Stimulated activated CD4-positive, alpha-beta T cell treated with anti-CD3 and anti-CD28 coated beads, Interleukin-15, amount 100 ng/mL, for 1 hour (primary cell): ENCODE measurements at regions not wholly inside any gene's neighbourhood (a gene's known extent, or its start where the extent isn't known, plus 50 kb on each side); places are given as distances from the start of the nearest gene placed in this dataset.
"Not testable (repeated sequence)": the region's sequence is repeated elsewhere in the genome, so short reads cannot be mapped to it uniquely, and the experiment has no call there.

Experiments used
- DNase-seq, 2 donors: peaks; one replicate each; pipeline ENCODE4 v3.0.0-alpha.2; 2020; ENCODE audit warnings: low read depth in 1 of 2, low spot score in 1 of 2

GRCh38 chr2:160550048-160550447 is 56.4 kb upstream of the RBMS1 start:
- DNase-seq: no peak

GRCh38 chr2:160551259-160551658 is 57.7 kb upstream of the RBMS1 start:
- DNase-seq: no peak

GRCh38 chr2:160555420-160556071 is 61.9 kb upstream of the RBMS1 start:
- no peak for DNase-seq

DNA sequence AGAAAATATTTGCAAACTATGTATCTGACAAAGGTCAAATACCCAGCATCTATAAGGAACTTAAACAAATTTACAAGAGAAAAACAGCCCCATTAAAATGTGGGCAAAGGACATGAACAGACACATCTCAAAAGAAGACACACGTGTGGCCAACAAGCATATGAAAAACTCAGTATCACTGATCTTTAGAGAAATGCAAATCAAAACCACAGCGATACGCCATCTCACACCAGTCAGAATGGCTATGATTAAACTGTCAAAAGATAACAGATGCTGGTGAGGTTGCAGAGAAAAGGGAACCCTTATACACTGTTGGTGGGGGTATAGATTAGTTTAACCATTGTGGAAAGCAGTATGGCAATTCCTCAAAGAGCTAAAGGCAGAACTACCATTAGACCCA is 64.3 kb upstream of the RBMS1 start:
- no peak for DNase-seq

DNA sequence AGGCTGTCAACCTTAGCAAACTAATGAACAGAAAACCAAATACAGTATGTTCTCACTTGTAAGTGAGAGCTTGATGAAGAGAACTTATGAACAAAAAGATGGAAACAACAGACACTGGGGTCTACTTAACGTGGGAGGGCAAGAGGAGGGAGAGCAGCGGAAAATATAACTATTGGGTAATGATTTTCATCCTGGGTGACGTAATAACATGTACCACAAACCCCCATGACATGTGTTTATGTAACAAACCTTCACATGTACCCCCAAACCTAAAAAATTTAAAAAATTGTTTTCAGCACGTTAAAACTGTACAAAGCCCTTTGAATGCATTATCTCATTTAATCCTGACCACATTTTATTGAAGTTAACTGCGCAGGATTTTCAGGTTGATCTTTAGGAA is 64.9 kb upstream of the RBMS1 start:
- DNase-seq: no peak

GRCh38 chr2:160561551-160562295 is 68.1 kb upstream of the RBMS1 start:
- no peak for DNase-seq

DNA sequence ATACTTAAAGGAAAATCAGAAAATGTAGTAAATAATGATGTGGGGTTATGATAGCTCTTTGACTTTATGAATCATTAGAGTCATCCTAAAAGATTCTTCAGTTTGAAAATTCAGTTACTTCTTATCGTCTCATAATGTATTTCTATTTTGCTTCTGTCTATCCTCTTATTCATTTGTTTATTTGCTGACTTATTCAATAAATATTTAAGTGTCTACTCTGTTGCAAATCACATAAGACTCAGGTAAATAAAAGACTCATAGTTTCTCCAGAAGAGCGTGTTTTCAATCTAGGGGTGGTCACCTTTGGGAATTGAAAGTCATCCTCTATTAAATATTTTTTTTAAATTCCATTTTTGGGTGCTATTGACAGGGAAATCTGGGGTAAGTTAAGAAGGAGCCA is 69.1 kb upstream of the RBMS1 start:
- DNase-seq: no peak

DNA sequence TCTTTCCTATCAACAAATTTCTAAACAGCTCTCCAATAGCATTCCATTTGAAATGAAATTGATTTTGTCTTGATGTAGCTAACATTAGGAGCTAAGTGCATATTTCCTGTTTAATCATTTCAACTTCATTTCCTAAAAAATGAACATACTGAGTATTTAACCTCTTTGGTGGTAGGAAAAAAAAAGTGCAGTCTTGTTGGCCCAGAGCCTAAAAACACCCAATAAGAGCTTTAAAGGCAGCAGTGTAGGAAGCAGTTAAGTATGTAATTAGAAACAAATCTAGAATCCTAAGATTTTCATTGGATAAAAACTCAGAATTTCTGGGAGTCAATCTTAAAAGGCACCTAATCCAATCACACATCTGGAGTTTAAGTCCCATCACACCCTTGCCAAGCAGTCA is 71.0 kb upstream of the RBMS1 start:
- no peak for DNase-seq

GRCh38 chr2:160565099-160565845 is 71.7 kb upstream of the RBMS1 start:
- no peak for DNase-seq

DNA sequence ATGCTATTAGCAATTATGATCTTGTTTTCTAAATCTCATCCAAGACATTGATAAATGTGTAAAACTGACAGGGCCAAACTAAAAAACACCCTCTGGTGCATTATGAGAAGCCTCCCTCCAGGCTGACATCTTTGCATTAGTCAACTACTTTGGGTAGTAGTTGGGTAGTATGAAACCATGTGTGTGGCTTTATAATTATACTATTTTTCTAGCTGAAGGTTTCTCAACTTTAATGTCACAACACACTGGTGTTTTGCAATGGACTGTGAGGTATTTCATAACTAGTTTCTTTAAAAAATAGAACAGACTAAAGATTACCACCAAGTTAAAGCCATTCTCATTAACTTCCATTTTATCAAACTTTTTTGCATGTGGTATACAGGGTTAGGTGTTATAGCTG is 73.1 kb upstream of the RBMS1 start:
- no peak for DNase-seq

DNA sequence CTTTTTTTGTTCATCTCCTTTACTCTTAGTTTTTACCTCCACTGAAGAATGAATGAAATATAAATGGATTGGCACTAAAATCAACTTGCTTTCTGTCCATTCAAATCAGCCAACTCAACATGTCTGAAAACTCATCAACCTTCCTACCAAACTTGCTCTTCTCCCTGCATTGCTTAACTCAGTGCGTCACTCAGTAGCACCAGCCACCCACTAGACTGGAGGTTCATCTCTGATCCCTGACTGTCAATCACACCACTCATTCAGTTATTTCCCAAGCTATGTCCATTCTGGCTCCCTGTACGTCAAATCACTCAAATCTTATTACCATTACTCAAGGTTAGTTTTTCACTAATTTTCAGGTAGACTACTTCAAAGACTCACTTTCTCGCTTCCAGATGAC is 75.2 kb upstream of the RBMS1 start:
- DNase-seq: no peak

DNA sequence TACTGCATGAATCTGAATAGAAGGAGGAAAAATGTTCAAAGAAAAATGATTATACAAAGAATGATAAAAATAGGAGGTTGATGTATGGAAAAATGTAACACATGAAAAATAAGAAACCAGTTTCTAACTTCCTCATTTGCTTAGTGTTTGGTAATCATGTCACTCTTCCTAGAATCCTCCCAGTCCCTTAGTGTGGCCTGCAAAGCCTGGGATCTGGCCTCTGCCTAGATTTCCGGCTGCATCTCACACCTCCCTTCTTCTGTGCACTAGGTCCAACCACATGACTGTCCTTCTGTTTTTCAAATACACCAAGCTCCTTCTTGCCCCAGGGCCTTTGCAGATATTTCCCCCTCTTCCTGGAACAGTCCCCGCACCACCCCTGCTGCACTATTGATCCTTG is 76.8 kb upstream of the RBMS1 start:
- DNase-seq: no peak

DNA sequence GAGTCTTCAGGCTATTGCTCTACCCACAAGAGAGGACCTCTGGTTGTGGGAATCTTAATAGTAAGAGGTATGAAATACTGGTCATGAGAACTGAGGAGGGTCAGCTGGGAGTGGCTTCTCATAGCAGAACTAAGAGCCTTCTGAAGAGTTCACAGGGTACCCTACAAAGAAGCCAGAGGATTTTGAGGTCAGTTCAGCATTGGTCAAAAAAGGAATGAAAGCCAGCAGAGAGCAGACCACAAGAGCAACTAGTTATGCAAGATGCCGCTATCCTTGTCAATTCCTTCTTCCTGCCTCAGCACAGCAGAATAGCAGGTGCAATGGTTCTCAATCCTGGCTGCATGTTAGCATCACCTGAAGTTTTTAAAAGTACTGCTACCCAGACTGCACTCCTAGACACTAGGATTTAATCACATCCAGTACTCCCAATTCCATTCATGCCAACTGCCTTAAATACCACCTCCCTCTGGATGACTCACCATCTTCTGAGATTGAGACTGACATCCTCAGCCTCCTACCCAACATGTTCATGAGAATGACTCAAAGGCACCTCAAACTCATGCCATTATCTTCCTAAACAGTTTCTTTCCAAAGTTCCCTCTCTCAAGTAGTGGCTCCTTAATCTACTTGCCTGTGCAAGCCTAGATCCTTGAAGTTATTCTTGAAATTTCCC is 81.0 kb upstream of the RBMS1 start:
- DNase-seq: no peak

DNA sequence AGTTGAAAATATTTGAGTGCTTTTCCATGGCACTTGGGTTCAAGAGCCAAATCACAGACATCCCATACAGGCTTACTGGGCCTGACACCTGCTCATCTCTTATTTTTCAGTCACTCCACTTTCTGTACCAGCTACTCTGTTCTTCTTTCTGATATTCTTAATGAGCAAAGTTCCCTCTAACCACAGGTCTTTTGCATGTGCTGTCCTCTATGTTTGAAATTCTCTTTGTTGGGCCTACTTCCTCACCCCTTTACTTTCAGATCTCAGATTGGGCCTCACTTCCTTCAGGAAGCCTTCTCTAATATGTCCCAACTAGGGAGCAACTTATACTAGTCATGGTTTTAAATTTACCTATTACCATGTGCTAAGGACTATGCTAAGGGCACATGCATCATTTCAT is 81.8 kb upstream of the RBMS1 start:
- DNase-seq: no peak

DNA sequence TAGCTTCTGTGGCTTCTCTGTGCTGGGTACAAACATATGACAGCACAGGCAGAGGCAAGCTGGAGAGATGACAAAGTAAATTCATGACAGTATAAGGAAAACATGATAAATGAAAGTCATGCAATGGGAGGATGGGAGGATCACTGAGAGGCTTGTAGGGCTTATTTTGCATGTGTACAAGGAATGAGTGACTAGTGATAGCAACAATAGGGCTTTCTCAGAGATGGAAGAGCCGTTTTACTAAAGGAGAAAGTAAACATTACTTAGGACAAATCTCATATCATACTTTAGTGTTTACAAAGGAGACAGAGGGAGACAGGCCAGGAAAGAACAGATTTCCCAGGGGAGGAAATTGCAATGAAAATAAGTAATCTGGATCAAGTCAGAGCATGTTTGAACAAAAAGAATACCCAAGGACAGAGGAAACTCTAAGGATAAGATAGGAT is 82.5 kb upstream of the RBMS1 start:
- no peak for DNase-seq

GRCh38 chr2:160577081-160577480 is 83.5 kb upstream of the RBMS1 start:
- DNase-seq: not testable (repeated sequence)

DNA sequence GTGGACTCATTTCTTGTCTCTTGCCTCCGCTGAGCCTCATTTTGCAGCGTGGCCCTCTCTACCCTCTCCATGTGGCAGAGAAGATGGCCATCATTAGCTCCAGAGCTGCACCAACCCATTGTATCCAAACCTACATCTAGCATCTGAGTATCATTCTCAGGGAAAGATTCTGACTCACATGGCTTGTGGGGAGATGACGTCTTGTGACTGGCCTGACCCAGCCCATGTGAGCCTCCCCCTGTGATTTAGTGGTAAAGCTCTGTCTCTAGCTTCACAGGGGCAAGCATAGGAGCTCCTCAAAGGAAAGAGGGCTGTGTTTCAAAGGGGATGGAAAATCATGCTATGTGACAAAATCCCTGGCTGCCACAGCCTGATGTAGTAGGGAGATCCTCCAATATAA is 87.4 kb upstream of the RBMS1 start:
- no peak for DNase-seq

GRCh38 chr2:160581448-160581847 is 87.8 kb upstream of the RBMS1 start:
- no peak for DNase-seq

- no peak for DNase-seq
These were observed 88.5 kb upstream of the RBMS1 start for GRCh38 chr2:160582081-160582480.

GRCh38 chr2:160582490-160583145 is 89.0 kb upstream of the RBMS1 start:
- no peak for DNase-seq

GRCh38 chr2:160583146-160583535 is 89.5 kb upstream of the RBMS1 start:
- DNase-seq: no peak
